Nephron progenitor cell (in vitro differentiated cells): ENCODE measurements at regions not wholly inside any gene's neighbourhood (a gene's known extent, or its start where the extent isn't known, plus 50 kb on each side); places are given as distances from the start of the nearest gene placed in this dataset.

Experiments used
- DNase-seq: peaks from one replicate; pipeline ENCODE4 v3.0.0; 2021
- H3K27ac Mint-ChIP-seq: 2 replicates; pipeline ENCODE4 v1.8.0; 2021; ENCODE audit warnings: mild to moderate bottlenecking, moderate library complexity, mixed read lengths
- H3K27me3 Mint-ChIP-seq: 2 replicates; pipeline ENCODE4 v1.8.0; 2021; ENCODE audit warnings: mild to moderate bottlenecking, low read depth, mixed read lengths; ENCODE audit not compliant: poor library complexity
- H3K36me3 Mint-ChIP-seq: 2 replicates; pipeline ENCODE4 v1.8.0; 2021; ENCODE audit warnings: low read depth, mixed read lengths
- H3K4me1 Mint-ChIP-seq: 2 replicates; pipeline ENCODE4 v1.8.0; 2021; ENCODE audit warnings: mixed read lengths
- H3K4me3 Mint-ChIP-seq: 2 replicates; pipeline ENCODE4 v1.8.0; 2021; ENCODE audit warnings: mild to moderate bottlenecking, moderate library complexity, mixed read lengths
- H3K9me3 Mint-ChIP-seq: 2 replicates; pipeline ENCODE4 v1.8.0; 2021; ENCODE audit warnings: mild to moderate bottlenecking, moderate library complexity, mixed read lengths
- CTCF ChIP-seq: fragments of 200-600 bp; sonication (generic); IDR thresholded peaks from 2 replicates; pipeline ENCODE4 v1.5.0; 2021; ENCODE audit warnings: antibody characterized with exemption

GRCh38 chr11:70883973-70884623 is 368.3 kb downstream of the SHANK2 start:
- DNase-seq: no peak
- peaks cover 9% of the 10 kb centered on the region for H3K27me3 Mint-ChIP-seq
- H3K9me3 Mint-ChIP-seq: peaks cover 11% of the 10 kb centered on the region
- no peaks in the 10 kb centered on the region for H3K36me3 Mint-ChIP-seq
- TF ChIP-seq CTCF: no peak
- peaks cover 30% of the 10 kb centered on the region for H3K4me1 Mint-ChIP-seq
- no peak overlapping the region for H3K4me3 Mint-ChIP-seq
- no peak overlapping the region for H3K27ac Mint-ChIP-seq

- H3K27ac Mint-ChIP-seq: peak overlapping the region; percentile 66
- peaks cover 19% of the 10 kb centered on the region for H3K9me3 Mint-ChIP-seq
- peaks cover 30% of the 10 kb centered on the region for H3K4me1 Mint-ChIP-seq
- H3K27me3 Mint-ChIP-seq: peaks cover 7% of the 10 kb centered on the region
- no peak for TF ChIP-seq CTCF
- no peak overlapping the region for H3K4me3 Mint-ChIP-seq
- no peak for DNase-seq
- no peaks in the 10 kb centered on the region for H3K36me3 Mint-ChIP-seq
These were observed 366.8 kb downstream of the SHANK2 start for GRCh38 chr11:70885281-70886231.

GRCh38 chr11:70886256-70886655 is 366.1 kb downstream of the SHANK2 start:
- H3K27me3 Mint-ChIP-seq: peaks cover 7% of the 10 kb centered on the region
- no peak overlapping the region for H3K4me3 Mint-ChIP-seq
- no peak overlapping the region for H3K27ac Mint-ChIP-seq
- no peak for TF ChIP-seq CTCF
- no peak for DNase-seq
- H3K9me3 Mint-ChIP-seq: peaks cover 19% of the 10 kb centered on the region
- H3K4me1 Mint-ChIP-seq: peaks cover 30% of the 10 kb centered on the region
- H3K36me3 Mint-ChIP-seq: no peaks in the 10 kb centered on the region

DNA sequence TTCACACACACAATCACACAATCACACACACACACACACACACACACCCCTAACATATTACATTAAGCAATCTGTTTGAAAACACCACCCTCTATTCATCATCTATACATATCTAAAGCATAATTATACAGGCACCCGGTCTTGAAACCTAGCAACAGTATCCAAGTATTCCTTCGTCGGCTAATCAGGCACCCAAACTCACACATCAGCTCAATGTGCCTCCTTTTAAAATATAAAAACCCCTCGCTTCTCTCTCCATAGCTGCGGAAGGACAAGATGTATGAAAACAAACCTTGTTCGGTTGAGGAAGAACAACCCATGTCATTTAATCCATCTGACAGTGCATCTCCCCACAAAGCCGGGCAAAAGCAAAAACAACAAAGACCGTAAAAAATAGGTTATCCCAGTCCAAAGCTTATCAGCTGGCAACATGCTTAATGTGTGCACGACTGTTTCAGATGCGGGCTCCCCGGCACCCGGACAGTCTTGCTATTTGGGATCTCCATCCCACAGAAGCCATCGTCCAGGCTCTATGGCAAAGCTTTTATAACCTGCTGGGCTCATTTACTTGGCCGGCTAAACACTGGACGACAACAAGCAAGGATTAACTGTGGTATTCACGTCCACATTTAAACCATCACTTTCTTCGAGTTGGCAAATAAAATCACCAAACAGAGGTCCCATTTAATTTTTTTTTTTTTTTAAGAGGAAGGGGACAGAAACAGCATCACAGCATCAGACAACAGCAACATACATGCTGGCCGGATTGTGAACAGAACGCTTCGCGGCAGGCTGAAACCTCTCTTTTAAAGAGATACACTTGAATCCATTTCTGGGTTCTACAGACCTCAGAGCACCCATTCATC is 365.5 kb downstream of the SHANK2 start:
- no peak for TF ChIP-seq CTCF
- H3K27ac Mint-ChIP-seq: no peak overlapping the region
- H3K4me3 Mint-ChIP-seq: no peak overlapping the region
- H3K4me1 Mint-ChIP-seq: peaks cover 30% of the 10 kb centered on the region
- H3K27me3 Mint-ChIP-seq: peaks cover 7% of the 10 kb centered on the region
- peaks cover 23% of the 10 kb centered on the region for H3K9me3 Mint-ChIP-seq
- no peaks in the 10 kb centered on the region for H3K36me3 Mint-ChIP-seq
- no peak for DNase-seq

- no peak for DNase-seq
- H3K9me3 Mint-ChIP-seq: peaks cover 23% of the 10 kb centered on the region
- peaks cover 5% of the 10 kb centered on the region for H3K27me3 Mint-ChIP-seq
- peaks cover 27% of the 10 kb centered on the region for H3K4me1 Mint-ChIP-seq
- no peak overlapping the region for H3K4me3 Mint-ChIP-seq
- no peak for TF ChIP-seq CTCF
- no peaks in the 10 kb centered on the region for H3K36me3 Mint-ChIP-seq
- H3K27ac Mint-ChIP-seq: no peak overlapping the region
These were observed 364.9 kb downstream of the SHANK2 start for GRCh38 chr11:70887542-70887827.
